Stimulated activated naive CD4-positive, alpha-beta T cell (primary cell): ENCODE measurements at regions not wholly inside any gene's neighbourhood (a gene's known extent, or its start where the extent isn't known, plus 50 kb on each side); places are given as distances from the start of the nearest gene placed in this dataset.
"Not testable (repeated sequence)": the region's sequence is repeated elsewhere in the genome, so short reads cannot be mapped to it uniquely, and the experiment has no call there.

Experiments used
- DNase-seq, 6 experiments: peaks; one replicate each; lab custom pipeline; 2025; lab: John Stamatoyannopoulos, UW

DNA sequence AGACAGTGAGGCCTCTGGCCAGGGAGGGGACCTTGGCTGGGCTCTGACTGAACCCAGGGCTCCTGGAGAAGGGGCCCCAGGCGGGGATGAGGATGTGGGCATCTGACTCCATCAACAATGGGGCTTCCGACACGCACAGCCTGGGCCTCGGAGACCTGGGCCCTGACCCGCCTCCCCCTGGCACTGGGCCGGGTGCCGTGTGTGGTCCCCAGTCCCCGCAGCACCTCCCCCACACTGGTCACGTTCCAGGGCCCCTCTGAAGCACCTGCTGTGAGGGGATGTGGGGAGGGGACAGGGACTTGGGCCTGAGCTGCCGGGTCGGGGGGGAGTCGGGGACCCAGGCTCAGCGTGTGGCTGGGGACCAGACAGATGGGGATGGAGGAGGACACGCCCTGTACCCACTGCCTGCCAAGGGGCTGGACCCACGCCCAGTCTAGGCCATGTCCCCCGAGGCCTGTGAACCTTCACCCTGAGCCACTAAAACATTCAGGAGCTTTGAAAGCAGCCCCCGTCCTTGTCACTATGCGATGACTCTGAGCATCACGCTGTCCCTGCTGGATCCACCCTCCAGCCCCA is 165.8 kb downstream of the TMEM121 start:
- not testable (repeated sequence) for DNase-seq

DNA sequence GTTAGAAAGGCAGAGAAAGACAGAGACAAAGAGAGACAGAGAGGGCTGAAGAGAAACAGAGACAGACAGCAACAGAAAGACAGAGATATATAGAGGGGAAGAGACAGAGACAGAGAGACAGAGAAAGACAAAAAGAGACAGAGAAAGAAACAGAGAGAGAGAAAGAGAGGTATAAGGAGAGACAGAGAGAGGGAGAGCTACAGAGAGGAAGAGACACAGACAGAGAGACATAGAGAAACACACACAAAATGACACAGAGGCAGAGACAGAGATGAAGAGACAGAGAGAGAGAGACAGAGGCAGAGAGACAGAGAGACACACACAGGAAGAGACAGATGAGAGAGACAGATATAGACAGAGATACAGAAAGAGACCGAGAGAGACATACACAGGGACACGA is 168.6 kb downstream of the TMEM121 start:
- no peak for DNase-seq

DNA sequence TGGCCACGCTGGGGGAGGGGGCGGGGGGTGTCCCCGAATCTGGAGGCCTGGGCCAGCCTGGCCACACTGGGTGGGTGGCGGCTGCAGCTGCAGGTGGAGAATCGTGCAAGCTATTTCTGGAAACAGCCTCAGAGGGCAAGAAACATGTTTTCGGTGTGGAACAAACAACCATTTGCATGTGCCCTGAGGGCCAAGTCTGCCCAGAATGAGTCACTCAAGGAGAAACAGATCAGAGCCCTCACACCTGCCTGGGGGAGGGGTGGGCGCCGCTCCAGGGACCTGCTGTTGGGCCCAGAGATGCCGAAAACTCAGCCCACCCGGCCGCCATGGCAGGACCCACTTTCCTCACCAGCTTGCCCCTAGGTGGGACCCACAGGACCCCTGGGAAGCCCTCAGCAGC is 170.0 kb downstream of the TMEM121 start:
- not testable (repeated sequence) for DNase-seq

DNA sequence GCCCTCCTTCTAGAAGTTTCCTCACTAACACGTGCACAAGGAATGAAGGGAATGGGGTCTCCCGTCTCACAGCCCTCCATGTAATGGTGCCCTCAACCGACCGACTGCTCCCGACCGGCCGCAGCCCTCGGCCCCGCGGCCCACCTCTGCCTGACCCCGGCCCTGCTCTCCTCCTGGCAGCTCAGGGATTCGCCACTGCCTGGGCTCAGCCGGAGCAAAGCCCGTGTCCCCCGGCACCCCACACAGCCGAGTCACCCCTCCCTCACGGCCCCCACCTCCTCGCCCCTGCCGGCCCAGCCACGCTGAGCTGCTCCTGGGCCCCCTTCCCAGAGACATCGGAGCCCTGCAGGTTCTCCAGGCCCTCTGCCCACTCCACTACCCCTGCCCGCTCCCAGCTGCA is 171.0 kb downstream of the TMEM121 start:
- DNase-seq = not testable (repeated sequence)

DNA sequence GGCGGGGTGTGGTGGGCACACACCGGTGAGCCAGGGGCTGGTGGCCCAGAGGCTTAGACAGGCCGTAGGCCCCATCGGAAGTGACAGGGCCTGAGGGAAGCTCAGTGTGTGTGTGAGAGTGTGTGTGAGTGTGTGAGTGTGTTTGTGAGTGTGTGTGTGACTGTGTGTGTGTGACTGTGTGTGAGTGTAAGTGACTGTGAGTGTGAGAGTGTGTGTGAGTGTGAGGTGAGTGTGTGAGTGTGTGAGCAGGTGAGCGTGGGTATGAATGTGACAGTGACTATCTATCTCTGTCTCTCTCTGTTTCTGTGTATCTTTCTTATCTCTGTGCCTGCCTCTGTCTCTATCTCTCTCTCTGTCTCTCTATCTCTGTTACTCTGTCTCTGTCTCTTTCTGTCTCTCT is 171.6 kb downstream of the TMEM121 start:
- not testable (repeated sequence) for DNase-seq

DNA sequence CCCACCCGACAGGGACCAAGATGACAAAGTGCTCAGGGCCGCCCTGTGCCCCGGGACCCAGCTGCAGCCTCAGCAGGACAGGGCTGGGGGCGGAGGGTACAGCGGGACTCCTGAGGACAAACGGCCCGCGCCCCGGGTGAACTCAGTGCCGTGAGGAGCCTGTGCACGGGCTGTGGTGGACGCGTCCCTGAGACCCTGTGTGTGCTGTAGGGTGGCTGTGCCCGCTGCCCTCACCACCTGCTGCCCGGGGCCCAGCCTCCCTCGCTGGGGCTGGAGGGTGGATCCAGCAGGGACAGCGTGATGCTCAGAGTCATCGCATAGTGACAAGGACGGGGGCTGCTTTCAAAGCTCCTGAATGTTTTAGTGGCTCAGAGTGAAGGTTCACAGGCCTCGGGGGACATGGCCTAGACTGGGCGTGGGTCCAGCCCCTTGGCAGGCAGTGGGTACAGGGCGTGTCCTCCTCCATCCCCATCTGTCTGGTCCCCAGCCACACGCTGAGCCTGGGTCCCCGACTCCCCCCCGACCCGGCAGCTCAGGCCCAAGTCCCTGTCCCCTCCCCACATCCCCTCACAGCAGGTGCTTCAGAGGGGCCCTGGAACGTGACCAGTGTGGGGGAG is 172.7 kb downstream of the TMEM121 start:
- not testable (repeated sequence) for DNase-seq

DNA sequence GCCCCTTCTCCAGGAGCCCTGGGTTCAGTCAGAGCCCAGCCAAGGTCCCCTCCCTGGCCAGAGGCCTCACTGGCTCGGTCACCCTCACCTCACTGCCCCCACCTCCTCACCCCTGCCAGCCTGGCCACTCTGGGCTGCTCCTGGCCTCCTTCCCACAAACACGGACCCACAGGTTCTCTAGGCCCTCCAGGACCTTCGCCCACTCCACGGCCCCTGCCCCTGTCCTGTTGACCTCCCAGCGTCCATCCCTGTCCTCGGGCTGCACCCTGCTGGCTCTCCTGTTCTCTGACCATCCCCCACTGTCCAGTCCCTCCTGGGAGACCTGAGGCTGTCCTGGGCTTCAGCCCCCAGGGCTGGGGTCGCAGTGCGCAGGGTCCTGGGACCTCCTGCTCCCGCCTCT is 173.3 kb downstream of the TMEM121 start:
- DNase-seq = not testable (repeated sequence)

DNA sequence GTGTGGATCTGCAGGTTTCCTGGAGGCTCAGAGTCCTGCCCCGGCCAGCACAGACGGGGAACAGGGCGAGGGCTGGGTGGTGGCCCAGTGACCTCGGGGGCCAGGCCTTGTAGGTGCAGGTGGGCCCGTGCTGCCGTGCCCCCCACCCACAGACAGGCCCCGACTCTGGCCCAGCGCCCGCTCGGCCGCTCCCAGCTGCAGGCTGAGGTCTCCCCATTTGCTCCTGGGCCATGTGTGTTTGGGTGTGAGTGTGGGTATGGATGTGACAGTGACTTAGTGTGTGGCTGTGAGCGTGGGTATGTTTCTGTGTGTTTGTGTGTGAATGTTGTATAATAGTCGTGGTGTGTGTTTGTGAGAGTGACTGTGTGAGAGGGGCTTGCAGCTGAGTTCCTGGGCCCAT is 173.8 kb downstream of the TMEM121 start:
- not testable (repeated sequence) for DNase-seq

DNA sequence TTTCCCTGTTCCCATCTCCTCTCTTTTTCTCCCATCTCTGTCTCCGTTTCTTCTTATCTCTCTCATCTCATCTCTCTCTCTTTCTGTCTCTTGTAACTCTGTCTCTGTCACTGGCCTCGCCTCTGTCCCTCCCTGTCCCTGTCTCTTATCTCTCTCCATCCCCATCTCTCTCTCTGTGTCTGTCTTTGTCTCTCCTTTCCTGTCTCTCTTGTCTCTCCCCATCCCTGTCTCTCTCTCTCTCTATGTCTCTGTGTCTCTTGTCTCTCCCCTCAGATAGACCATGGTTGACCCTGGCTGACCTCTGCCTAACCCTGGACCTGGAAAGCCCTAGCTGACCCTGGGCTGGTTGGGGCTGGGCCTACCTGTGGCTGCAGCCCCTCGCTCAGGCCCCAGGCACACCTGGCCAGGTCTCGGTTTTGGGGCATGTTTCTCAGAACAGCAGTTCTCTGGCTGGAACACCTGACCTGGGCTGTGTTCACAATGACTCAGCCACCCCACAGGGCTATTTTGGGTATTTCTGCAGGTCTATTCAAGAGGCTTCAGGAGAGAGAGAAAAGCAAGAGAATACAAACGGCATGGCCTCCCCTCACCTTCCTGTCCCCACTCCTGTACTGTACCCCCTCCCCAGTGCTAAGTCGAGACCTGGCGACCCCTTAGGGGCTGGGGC is 174.4 kb downstream of the TMEM121 start:
- DNase-seq = no peak

DNA sequence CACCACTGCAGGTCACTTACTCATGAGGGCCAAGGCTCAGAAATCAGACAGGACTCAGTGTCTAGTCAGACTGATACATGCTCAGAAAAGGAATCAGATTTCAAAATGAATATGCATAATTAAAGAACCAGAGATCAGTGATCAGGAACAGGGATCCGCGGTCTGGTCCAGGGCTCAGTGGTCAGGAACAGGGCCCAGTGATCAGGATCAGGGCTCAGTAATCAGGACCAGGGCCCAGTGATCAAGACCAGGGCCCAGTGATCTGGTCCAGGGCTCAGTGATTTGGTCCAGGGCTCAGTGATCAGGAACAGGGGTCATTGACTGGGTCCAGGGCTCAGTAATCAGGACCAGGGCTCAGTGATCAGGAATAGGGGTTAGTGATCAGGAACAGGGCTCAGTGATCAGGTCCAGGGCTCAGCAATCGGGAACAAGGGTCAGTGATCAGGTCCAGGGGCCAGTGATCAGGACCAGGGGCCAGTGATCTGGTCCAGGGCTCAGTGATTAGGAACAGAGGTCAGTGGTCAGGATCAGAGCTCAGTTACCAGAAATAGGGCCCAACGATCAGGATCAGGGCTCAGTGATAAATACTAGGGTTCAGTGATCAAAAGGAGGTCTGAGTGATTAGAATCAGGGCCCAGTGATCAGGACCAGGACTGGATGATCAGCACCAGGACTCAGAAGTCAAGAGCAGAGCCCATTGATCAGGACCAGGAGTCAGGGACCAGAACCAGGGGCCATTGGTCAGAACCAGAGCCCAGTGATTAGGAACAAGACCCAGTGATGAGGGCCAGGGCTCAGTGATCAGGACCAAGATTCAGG is 175.3 kb downstream of the TMEM121 start:
- no peak for DNase-seq

DNA sequence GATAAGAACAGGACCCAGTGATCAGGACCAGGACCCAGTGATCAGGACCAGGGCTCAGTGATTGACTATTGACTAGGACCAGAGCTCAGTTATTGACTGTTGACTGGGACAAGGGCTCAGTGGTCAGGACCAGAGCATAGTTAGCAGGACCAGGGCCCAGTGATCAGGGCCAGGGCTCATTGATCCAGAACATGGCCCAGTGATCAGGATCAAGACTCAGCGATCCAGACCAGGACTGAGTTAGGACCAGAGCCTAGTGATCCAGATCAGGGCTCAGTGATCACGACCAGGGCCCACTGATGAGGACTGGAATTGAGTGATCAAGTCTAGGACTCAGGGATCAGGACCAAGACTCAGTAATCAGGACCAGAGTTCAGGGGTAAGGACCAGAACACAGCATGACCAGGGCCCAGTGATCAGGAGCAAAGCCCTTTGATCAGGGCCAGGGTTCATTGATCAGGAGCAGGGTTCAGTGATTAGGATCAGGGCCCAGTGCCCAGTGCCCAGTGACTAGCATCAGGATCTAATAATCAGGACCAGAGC is 176.0 kb downstream of the TMEM121 start:
- no peak for DNase-seq

DNA sequence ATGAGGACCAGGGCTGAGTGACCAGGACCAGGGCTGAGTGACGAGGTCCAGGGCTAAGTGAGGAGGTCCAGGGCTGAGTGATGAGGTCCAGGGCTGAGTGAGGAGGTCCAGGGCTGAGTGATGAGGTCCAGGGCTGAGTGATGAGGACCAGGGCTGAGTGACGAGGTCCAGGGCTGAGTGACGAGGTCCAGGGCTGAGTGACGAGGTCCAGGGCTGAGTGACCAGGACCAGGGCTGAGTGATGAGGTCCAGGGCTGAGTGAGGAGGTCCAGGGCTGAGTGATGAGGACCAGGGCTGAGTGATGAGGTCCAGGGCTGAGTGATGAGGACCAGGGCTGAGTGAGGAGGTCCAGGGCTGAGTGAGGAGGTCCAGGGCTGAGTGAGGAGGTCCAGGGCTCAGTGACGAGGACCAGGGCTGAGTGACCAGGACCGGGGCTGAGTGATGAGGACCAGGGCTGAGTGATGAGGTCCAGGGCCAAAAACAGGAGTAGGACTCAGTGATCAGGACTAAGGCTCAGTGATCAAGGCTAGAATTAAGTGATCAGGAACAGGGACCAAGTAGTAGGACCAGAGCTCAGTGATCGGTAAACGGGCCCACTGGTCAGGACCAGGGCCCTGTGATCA is 176.8 kb downstream of the TMEM121 start:
- not testable (repeated sequence) for DNase-seq

DNA sequence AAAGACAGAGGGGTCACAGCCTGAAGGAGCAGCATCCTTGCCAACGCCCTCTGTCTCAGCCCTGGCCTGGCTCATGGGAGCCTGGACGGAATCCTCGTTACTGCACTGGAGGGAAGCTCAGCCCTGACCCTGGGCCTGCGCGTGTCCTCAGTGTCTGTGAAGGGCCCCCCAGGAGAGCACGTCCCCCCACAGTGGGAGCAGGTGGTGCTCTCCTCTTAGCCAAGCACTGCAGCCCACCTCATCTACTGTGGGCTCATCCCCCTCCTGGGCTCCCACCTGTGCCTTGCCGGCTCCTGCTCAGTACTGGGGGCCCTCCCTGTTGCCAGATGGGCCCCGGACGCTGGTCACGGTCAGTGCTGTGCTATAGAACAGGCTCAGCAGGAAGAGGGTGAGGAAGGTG is 177.7 kb downstream of the TMEM121 start:
- DNase-seq = not testable (repeated sequence)

DNA sequence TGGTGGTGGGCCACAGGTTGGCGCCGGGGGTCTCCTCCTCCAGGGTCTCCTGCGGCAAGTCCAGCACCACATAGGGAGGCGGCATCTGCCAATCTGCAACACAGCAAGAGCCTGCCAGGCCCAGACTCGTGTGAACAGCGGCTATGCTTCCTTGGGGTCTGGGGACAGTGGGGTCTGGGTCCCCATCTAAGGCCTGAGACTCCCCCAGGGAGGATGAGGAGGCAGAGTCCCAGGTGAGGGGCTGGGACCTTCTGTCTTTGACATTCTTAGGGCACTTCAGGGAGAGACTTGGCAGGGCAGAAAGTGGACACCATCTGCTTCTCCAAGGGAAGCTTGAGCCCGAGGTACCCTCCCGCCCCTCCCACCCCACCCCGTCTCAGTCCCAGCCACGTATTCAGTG is 178.1 kb downstream of the TMEM121 start:
- DNase-seq = not testable (repeated sequence)

DNA sequence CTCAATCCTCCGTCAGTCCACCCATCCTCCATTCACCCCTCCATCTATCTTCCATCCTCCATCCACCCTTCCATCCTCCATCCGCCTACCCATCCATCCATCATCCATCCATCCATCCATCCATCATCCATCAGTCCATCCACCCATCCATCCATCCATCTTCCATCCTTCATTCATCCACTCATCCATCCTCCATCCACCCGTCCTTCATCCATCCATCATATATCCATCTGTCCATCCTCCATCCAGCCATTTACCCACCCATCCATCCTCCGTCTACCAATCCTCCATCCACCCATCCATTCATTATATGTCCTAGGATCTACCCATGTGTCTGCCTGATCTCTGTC is 179.1 kb downstream of the TMEM121 start:
- DNase-seq = not testable (repeated sequence)

DNA sequence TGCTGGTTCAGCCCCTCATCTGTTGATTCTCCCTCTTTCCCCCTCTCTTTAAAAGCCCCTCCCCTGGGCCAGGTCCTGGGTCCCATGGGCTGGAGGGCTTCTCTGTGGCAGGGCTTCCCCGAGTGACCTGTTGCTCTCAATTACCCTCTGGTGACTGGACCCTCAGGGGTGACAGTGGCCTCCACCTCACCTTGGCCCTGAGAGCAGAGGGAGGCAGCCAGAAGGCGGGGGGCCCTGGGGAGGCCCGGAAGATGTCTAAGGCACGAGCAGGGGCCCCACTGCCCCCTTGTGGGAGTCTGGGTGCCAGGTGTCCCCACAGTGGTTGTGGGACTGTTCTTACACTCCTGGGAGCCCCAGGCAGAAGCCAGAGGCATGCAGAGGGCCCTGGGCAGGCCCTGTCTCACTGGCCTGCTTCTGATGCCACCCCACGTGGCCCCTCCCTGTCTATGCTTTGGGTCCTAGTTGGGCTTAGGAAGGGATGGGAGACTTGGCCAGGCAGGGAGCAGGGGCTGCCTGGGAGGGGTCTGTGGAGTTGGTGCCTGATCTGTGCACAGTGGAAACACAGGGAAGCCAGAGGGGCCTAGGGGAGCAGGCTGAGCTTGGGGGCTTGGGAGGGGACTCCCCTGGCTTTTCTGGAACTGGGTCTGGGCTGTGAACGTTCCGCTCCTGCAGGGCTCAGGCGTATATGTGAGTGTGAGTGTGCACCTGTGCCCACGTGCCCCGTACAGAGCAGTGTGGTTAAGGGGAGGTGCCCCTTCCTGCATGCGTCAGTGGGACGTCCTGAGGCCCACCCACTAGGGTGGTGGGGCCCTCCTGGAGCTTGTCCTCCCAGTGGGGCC is 179.7 kb downstream of the TMEM121 start:
- DNase-seq = not testable (repeated sequence)

DNA sequence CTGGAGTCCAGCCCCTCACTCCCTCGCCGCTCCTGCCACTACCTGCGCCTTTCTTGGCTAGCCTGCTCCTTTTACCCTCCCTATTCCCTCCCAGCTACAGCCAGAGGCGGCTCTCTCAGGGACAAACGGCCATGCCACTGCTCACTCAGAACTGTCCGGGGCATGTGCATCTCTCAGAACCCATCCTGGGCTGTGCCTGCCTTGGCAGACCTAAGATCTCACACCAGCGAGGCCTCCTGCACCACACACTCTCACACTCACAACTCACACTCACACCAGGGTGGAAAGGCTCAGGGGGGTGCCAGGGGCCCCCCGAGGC is 180.3 kb downstream of the TMEM121 start:
- not testable (repeated sequence) for DNase-seq

DNA sequence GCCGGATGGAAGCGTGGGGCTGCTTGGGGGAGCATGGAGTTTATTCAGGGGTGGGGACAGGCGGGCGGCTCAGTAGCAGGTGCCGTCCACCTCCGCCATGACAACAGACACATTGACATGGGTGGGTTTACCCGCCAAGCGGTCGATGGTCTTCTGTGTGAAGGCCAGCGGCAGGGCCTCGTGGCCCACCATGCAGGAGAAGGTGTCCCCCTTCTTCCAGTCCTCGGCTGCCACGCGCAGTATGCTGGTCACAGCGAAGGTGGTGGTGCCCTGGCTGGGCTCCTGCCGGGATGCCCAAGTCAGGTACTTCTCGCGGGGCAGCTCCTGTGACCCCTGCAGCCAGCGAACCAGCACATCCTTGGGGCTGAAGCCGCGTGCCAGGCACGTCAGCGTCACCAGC is 180.7 kb downstream of the TMEM121 start:
- DNase-seq = not testable (repeated sequence)

DNA sequence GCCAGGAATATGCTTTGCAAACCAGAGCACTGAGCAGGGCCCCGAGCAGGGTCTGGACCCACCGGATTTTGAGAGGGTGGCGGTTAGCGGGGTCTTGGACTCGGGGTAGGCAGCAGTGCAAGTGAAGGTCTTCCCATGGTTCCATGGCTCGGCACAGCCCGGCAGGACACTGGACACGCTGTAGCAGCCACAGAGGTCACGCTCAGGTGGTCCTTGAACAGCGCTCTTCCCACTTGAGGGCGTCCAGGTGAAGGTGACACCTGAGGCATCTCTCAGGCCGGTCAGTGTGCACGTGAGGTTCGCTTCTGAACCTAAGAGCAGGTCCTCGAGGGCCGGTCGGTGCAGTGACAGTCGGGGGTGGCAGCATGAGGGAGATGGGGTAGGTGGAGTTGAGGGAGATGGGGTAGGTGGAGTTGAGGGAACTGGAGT is 181.4 kb downstream of the TMEM121 start:
- DNase-seq = not testable (repeated sequence)

DNA sequence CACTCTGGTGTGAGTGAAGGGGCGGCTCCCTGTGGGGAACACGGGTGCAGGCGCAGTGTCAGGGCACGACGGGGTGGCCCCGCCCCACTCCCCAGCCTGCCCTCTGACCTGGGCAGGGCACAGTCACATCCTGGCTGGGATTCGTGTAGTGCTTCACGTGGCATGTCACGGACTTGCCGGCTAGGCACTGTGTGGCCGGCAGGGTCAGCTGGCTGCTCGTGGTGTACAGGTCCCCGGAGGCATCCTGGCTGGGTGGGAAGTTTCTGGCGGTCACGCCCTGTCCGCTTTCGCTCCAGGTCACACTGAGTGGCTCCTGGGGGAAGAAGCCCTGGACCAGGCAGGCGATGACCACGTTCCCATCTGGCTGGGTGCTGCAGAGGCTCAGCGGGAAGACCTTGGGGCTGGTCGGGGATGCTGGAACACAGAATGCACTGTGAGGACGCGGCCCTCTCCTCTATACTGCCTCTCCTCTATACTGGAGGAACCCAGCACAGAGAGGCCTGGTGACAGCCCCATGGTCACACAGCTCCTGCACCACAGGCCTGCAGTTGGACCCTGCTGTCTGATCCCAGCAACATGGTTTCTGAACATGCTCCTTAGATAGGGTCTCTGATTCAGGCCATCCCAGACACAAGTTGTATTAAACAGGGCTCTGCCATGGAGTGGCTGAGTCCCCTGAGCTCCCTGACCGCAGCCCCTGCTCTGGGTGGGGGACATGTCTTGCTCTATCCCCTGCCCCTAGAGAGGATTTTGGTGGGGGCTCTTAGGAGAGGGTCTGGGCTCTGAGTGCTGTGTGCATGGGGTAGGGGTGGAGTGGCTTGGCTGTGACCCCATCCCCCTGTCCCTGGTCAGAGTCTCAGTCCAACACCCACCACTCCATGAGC is 182.1 kb downstream of the TMEM121 start:
- not testable (repeated sequence) for DNase-seq
